ENCODE measurements at regions not wholly inside any gene's neighbourhood (a gene's known extent, or its start where the extent isn't known, plus 50 kb on each side); places are given as distances from the start of the nearest gene placed in this dataset.

- no peak for DNase-seq
These were observed 173.4 kb downstream of the SETD4 start for GRCh38 chr21:35886887-35887286.

GRCh38 chr21:35885942-35886541 is 174.3 kb downstream of the SETD4 start:
- no peak for DNase-seq

DNA sequence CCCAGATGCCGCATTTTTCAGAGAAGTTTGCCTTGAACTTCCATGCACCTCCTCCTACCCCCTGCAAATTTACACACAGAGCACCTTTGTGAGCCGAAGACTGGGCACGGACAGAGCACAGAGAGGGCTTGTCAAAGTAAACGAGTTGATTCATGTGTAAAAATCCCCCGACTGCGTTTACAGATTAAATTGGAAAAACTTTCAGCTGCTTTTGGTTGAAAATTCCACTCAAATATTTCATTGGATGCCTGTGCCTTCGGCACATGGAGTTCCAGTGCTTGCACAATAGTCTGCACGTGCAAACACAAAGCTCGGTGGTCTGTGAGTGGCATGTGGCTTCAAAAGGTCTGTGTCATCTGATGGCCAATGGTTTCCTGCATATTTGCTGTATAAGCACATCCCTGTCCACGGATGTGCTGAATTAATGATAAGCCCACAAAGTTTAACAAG is 177.5 kb downstream of the SETD4 start:
- DNase-seq = no peak

DNA sequence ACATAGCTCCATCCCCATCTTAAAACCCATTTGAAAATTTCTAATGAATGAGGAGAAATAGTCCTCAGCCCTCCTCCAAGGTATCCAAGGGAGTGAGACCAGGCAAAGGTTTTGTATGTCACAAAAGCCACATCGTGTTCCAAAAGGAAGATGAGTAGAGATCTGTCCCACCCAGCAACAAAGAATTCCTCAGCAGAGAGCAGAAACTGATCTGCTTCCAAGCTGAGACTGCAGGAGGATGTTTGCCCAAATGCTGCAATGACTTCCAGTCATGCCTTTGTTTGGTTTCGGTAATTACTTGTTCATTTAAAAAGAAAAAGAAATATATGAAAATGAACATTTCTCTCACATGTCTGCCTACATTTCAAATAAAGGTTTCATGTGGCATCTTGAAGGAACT is 186.9 kb downstream of the SETD4 start:
- DNase-seq = no peak

DNA sequence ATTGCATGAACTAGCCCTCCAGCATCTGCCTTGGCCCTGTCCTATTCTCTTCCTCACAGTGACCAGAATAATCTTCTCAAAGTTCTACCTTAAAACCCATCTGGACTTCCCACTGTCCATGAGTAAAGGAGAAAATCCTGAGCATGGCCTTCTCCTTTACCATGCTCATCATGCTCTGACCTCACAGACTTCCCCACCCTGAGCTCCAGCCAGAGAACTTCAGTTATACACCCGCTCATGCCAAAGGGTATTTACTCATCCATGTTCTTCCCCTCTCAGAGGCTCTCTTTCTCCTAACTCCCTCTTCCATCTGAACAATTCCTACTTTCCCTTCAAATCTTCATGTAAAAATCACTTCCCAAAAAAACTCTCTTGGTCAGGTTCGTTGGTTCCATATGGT is 188.4 kb downstream of the SETD4 start:
- DNase-seq = no peak

GRCh38 chr21:35868869-35869223 is 191.5 kb downstream of the SETD4 start:
- no peak for DNase-seq

DNA sequence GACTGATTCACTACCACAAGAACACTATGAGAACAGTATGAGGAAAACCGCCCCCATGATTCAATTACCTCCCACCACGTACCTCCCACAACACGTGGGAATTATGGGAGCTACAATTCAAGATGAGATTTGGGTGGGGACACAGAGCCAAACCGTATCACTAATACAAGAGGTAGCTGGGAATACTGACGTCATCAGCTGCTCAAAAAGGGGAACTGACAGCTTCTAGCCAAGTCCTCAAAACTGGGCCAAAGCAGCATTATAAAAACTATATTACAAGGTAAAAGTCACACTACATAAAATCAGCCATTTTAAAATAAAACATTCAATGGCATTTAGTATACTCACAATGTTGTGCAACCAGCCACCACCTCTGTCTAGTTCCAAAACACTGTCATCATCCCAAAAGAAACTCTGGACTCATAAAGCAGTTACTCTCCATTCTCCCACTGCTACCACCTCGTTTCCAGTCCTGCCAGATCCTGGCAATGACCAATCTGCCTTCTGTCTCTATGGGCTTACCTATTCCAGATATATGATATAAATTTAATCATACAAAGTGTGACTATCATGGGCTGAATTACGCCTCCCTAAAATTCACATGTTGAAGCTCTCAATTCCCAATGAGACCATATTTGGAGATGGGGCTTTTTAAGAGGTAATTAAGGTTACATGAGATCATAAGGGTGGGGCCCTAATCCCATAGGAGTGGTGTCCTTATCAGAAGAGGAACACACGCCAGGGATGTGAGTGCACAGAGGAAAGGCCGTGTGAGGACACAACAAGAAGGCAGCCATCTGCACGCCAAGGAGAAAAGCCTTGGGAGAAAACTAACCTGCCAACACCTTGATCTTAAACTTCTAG is 192.1 kb downstream of the SETD4 start:
- no peak for DNase-seq

DNA sequence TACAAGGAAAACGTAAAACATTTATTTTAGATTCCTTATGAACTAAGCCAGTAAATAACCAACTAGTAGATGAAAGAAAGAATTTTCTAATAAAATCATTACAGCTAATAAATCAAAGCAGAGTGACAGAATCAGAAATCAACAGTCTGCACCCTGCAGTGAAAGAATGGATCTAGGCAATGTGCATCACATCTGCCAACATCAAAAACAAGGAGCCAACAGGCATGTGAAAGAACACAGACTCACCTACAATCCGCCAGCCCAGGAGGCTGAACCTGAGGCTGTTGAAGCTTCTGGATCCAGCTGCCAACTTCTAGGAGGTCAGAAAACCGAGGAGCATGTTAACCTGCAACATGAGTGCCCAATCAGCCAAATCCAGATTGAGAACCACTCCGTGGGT is 196.3 kb downstream of the SETD4 start:
- no peak for DNase-seq

DNA sequence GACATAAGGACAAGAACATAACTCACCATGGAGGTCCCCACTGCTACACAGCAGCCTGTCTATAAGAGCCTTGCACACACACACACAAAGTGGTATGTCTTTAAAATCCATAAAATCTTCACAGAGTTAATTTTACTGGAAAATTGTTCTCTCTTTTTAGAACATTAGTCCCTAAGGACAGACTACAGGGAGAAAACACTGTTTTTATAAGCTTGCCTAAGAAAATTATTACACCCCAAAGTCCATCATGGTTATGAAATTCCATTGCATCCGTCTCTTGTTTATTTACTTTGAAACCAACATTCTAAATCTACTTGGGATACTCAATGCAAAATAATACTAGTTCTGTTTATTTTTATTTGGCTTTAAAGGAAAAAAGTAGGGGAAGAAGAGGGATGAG is 197.4 kb downstream of the SETD4 start:
- DNase-seq = no peak

- peak; percentile 66 for DNase-seq
These were observed 198.7 kb downstream of the SETD4 start for GRCh38 chr21:35861661-35862060.

GRCh38 chr21:35860189-35860869 is 200.0 kb downstream of the SETD4 start:
- no peak for DNase-seq

DNA sequence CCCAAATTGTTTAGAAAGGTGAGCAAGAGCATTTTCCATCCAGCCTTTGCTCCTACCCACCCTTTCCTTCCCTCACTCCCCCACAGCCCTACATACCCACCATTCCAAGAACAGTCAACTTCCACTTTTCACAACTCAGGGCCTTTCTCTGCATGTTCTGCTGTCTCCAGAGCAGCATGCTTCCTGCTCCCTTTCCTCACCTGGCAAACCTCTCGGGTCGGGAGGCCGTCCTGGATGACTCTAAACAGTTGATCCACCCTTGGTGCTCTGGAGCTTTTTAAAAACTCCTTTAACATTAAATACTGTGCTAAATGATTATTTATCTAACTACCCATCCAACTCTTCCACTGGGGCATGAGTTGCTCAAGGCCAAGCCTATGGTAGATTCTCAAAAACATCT is 200.6 kb downstream of the SETD4 start:
- DNase-seq = no peak

DNA sequence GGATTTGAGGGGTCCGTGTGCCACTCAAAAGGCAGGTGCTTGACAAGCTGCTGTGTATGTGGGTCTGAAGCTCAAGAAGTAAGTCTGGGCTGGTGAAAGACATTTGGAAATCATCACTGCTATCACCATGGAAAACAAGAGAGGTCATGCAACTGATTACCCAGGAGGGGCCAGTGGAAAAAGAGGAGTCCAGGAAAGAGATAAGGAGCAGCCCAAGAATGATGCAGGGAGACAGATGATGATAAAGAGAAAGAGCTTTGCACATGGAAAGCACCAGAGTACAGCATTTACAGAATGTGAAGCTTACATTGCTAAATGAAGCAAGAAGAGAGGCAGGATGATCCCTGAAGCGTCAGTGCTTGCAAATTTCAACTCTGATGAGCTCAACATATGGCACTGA is 203.2 kb downstream of the SETD4 start:
- no peak for DNase-seq

DNA sequence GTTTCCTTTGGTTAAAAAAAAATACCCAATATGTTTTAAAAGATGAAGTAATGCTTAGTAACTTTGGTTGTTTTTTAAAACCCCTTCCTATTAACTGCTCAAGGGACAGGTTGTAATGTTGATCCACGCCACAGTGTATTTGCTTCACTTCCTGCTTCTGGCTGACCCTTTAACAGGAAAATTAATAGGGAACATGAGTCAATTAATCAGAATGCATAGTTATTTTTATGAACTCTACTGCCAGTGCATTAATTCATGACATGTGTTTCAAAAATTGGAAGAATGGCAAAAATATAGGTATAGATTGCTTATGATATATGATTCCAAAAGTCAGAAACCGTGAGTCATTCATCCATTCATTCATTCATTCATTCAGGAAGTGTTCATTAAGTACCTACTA is 204.8 kb downstream of the SETD4 start:
- DNase-seq = no peak

- no peak for DNase-seq
These were observed 206.0 kb downstream of the SETD4 start for GRCh38 chr21:35854281-35854680.

DNA sequence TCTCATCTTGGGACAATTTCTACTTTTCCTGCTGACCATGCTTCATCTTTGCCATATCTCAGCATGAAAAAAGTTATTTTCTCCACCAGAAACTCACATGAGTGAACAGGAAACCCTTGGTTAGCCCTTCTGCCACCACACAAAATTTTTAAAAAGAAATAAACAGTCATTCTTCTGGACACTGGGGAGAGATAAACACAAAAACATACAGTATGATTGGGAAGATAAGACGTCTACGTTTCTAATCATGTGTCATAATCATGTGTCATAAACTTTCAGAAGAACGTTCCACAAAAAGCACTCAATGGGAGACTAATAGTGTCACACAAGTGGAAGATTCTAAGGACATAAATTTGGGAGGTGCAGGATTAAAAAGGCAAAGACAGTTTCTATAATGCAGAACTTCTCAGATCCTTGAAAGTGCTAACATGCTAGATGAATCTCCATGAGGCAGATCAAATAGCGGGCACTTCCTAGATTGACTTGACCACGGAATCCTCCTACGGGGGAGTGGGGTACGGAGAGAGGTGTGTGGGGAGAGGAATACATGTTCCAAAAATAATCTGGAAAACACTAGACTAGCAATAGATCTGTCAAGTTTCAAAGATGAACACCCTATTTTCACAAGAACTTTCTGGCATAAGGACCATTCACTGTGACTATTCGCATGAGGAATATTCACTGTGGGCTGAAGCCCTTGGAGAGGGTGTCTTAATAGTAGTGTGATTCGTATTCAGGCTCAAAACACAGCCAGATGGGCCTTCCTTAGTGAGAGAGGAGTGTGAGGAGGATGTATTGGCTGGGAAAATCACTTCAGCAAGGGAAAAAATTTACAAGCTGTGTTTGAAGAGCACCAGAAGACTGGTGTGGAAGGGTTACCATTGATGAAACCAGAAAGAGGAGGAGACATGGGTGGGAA is 206.7 kb downstream of the SETD4 start:
- no peak for DNase-seq

- no peak for DNase-seq
These were observed 207.5 kb downstream of the SETD4 start for GRCh38 chr21:35852820-35853219.

GRCh38 chr21:35850542-35851103 is 209.7 kb downstream of the SETD4 start:
- no peak for DNase-seq

DNA sequence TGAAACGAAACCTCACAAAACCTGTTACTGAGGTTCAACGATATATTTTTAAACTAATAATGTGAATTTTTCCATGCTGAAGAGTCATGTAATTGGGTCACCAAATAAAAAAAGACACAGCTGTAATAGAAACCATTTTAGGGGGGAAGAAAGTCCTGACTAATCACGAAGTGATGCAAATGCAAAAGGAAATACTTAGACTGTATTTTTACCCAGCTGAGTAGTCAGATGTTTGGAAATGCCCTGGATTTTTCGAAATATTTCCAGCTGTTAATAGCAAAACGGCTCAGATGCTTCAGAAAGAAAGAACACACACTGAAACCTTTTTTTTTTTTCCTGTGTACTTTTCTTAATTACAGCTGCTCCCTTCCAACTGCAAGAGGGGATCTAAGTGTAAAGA is 210.3 kb downstream of the SETD4 start:
- no peak for DNase-seq

GRCh38 chr21:35849144-35849543 is 211.2 kb downstream of the SETD4 start:
- no peak for DNase-seq

DNA sequence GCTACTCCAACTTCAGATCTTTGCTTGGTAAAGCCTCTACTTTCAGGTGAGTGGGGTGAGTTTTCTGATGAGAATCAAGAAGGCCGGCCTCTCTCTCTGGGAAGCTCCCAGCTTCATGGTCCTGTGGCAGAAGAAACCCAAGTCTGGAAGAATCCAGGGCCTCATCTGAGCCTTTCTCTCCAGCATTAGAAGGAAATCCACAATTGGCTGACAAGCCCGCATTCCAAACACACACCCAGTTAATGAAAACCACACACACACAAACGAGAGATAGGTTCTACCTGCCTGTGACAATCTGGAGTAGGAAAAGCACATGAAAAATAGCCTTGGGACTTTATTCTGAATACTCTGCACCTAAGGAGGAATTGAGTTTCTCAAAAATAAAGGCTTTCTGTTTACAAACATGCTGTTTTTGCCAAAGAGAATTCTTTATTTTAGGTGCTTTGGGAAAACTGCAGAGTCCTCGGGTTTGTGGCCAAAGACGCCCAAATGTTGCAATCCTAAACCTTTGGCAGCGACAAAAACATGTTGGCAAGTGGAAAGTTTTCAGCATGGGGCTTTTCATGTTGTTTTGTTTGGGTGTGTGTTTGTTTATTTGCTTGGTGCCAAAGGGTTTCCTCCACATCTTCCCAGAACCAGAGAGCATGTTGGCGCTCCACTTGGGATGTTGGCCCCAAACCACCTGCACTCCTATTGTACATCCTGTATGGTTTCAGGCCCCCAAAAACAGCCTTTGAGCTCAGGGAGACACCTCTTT is 216.2 kb downstream of the SETD4 start:
- no peak for DNase-seq

DNA sequence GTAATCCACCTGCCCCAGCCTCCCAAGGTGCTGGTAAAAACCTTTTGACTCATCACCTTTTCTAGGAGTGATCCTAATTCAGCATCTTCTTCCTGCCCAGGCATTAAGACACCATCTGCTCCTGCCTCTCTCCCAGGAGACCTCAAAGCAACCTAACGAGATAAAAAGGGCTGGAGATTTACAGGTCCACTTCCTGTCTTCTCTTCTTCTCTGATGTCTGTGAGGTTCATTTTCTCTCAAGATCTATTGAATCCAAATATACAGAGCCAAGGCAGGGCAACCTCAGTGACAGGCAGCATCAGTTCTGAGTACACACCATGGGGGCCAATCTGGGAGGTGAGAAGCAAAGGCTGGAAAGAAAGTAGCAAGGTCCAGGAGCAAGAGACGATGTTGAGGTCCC is 219.4 kb downstream of the SETD4 start:
- DNase-seq = no peak

All from NCI-H1092 treated with DMSO at 0.1 percent for 48 hours (cell line).